Stimulated activated CD4-positive, alpha-beta T cell treated with anti-CD3 and anti-CD28 coated beads, Interleukin-12 subunit alpha, Interleukin-12 subunit beta, amount 100 ng/mL, for 4 hours (primary cell): ENCODE measurements at regions not wholly inside any gene's neighbourhood (a gene's known extent, or its start where the extent isn't known, plus 50 kb on each side); places are given as distances from the start of the nearest gene placed in this dataset.

ENCODE experiments used
- DNase-seq: peaks from one replicate; pipeline ENCODE4 v3.0.0-alpha.2; 2020

GRCh38 chrX:16222151-16222550, 54.9 kb downstream of the MAGEB17 start:
- DNase-seq: no peak

DNA sequence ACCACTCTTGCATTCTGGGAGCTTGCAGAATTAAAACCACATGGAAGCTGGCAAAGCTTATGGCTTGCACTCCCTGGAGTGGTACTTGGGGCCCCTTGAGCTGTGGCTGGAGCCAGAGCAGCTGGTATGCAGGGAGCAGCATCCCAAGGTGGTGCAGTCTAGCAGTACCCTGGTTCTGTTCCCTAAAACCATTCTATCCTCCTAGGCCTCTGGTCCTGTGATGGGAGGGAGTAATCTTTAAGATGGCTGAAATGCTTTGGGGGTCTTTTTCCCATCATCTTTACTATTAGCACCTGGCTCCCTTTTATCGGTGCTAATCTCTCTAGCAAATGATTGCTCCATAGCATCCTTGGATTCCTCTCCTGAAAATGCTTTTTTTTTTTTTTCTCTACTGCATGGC, 56.1 kb downstream of the MAGEB17 start:
- no peak for DNase-seq

GRCh38 chrX:16239211-16239610, 71.9 kb downstream of the MAGEB17 start:
- no peak for DNase-seq

- no peak for DNase-seq
These were observed 73.1 kb downstream of the MAGEB17 start for GRCh38 chrX:16240231-16240905.

DNA sequence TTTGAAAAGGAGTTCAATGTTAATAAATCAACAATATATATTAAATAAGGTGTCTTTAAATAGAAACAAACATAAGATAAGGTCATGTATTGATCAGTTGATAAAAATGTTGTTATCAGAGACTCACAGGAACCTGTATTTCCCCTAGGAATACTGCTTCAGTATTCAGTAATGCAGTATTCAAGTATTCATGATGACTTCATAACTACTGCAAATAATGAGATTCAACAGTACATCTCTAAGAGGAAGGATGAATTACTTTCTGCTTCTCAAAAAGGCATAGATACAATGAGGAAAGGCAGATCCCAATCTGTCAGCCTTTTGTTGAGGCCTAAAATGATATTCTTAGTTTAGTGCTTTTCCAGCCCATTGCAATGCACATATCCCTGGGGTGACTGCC, 73.7 kb downstream of the MAGEB17 start:
- DNase-seq: no peak

- DNase-seq: no peak
These were observed 83.0 kb downstream of the MAGEB17 start for GRCh38 chrX:16250296-16250695.

DNA sequence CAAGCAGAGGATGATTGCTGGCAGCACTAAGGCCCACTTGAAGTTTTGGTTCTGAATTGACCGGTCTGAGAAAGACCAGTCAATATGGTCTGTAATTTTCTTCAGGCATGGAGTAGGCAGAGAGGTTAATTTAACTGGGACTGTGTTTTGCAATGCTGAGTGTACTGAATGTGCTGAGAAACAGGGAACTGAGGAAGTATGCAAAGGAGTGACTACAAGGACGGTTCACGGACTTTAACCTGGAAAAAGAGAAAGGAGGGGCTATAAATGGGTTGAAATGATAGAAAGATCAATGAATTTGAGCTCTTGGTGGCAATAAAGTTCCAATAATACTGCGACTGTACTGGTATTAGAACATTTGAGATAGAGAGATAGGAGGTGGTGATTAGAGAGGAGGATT, 84.5 kb downstream of the MAGEB17 start:
- no peak for DNase-seq

DNA sequence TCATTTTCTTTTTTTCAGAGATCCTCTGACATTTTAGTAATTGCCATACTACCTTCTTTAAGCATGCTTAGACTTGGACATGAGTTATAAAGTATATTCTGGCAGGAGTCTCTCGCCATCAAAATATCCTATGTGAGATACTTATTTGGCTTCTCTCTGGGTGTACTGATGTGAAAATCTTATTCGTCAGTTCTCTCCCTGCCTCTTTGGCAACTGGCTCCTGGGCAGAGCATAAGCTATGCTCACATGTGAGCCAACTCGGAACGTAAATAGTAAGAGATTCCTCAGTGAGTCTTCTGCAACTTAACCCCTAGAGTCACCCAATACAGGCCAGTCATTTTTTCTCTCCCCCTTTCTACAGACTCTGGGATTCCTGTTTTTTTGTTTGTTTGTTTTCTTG, 91.6 kb downstream of the MAGEB17 start:
- DNase-seq: no peak

DNA sequence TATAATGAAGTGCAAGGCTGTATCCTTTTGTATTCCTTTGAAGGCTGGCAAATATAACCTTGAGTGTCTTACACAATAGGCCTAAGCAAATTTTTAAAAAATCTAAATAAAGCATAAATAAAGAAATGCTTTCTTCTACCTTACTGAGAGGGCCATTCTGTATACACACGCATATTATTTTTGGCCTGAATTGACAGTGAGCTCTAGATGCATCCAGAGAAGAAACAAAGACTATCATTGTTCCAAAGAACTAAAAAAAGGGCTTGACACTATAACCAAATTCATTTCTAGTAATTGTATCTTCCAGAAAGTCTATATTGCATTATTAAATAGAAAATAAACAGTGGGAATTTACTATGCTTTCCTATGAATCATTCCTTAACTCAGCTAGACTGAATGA, 100.2 kb downstream of the MAGEB17 start:
- no peak for DNase-seq

- no peak for DNase-seq
These were observed 100.9 kb downstream of the MAGEB17 start for GRCh38 chrX:16268206-16268605.

- no peak for DNase-seq
These were observed 111.6 kb downstream of the MAGEB17 start for GRCh38 chrX:16278927-16279326.

DNA sequence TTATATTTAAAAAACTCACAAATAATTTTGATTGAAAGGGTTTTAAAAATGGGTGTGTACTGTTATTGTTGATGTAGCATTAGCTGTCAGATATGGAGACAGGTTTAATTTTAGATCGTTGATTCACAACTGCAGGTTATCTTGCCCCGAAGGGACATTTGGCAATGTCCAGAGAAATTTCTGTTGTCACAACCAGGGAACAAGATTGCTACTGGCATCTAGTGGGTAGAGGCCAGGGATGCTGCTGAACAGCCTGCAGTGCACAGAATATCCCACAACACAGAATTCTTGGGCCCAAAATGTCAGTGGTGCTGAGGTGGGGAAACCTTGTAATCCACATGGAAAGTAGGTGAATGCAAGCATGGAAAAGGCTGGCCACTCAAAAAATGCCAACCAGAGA, 114.9 kb downstream of the MAGEB17 start:
- DNase-seq: no peak

- no peak for DNase-seq
These were observed 117.6 kb downstream of the MAGEB17 start for GRCh38 chrX:16284842-16285241.

GRCh38 chrX:16290997-16291396, 123.7 kb downstream of the MAGEB17 start:
- DNase-seq: no peak

GRCh38 chrX:16300831-16301230, 133.6 kb downstream of the MAGEB17 start:
- no peak for DNase-seq

- DNase-seq: no peak
These were observed 137.5 kb downstream of the MAGEB17 start for GRCh38 chrX:16304751-16305150.

GRCh38 chrX:16305187-16305586, 137.9 kb downstream of the MAGEB17 start:
- DNase-seq: no peak

DNA sequence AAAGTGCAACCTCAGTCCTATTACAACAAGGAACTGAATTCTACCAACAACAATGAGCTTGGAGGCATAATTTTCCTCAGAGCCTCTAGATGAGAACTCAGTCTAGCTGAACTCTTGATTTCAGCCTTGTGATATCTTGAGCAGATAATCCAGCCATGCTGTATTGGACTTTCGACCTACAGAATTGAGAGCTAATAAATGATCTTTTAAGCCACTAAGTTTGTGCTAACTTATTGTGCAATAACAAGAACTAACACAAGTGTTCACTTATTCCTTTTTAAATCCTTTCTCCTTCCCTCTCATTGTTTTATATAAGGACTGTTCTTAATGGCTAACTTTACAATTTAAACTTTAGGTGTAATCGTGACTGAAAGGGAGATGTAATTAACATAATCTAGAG, 140.7 kb downstream of the MAGEB17 start:
- DNase-seq: no peak

DNA sequence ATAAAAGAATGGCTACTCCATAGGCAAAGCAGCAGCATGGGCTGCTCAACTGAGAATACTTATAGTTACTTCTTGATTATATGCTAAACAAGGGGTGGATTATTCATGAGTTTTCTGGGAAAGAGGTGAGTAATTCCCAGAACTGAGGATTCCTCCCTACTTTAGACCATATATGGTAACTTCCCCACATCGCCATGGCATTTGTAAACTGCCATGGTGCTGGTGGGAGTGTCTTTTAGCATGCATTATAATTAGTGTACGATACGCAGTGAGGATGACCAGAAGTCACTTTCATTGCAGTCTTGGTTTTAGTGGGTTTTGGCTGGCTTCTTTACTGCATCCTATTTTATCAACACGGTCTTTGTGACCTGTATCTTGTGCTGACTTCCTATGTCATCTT, 141.5 kb downstream of the MAGEB17 start:
- no peak for DNase-seq

DNA sequence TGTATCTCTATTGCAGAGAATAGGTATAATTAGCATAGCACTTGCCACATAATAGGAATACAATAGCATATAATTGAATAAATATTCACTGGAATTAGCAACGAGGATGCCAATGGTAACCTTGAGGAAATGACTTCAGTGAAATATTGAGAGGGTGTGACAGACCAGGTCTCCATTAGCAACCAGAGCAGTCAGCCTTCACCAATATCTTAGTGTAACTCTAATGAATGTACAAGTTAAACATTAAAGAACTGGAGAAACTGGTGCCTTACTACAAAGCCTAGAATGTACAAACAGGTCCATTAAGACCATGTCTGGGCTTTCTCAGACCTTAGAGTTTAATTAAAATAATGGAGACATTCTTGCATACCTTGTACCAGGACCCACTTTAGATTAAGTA, 143.0 kb downstream of the MAGEB17 start:
- no peak for DNase-seq

- DNase-seq: no peak
These were observed 144.4 kb downstream of the MAGEB17 start for GRCh38 chrX:16311671-16312070.

GRCh38 chrX:16312761-16313623, 145.7 kb downstream of the MAGEB17 start:
- DNase-seq: no peak

DNA sequence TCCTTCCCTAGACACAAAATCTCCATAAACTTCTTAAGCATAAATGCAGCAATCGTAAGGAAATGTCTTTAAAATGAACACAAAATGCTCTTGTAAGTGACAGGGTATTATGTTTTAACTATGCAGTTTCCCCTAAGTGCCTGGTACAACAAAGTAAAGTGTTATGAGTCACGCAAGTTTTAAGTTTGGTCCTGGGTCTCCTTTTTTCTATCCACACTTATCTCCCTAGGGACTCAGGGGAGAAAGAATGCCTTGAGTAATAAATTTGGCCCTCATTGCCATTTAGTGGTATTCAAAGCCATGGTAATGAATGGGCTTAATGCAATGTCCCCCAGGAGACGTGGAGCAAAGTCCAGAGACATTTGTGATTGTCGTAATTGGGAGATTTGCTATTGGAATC, 149.1 kb downstream of the MAGEB17 start:
- no peak for DNase-seq

- no peak for DNase-seq
These were observed 152.6 kb downstream of the MAGEB17 start for GRCh38 chrX:16319929-16320328.
